OCI-LY7 (cell line): ENCODE measurements at regions not wholly inside any gene's neighbourhood (a gene's known extent, or its start where the extent isn't known, plus 50 kb on each side); places are given as distances from the start of the nearest gene placed in this dataset.

Experiments used
- BruUV-seq: library from RNA; stranded (reverse); fragments of 400-500 nt; replicated peaks from 2 replicates; lab custom pipeline; 2021; lab: Mats Ljungman, UMichigan
- CTCF ChIA-PET: fragments of 300-600 bp; sonication (Branson Sonifier 250); formaldehyde crosslinking; loops from one replicate; lab custom pipeline; 2022; ENCODE audit warnings: antibody characterized with exemption; ENCODE audit not compliant: unreplicated experiment; lab: Charles Lee
- POLR2A ChIA-PET: fragments of 300-600 bp; sonication (Branson Sonifier 250); formaldehyde crosslinking; loops from one replicate; lab custom pipeline; 2022; ENCODE audit warnings: antibody characterized with exemption; lab: Charles Lee
- DNase-seq: peaks from one replicate; pipeline ENCODE4 v3.0.0-alpha.2; 2015; ENCODE audit warnings: low spot score
- H2AFZ ChIP-seq: fragments of 200-600 bp; sonication (generic), shearing (Covaris generic); 2 replicates; pipeline ENCODE4 v1.6.1; 2014; ENCODE audit warnings: mild to moderate bottlenecking, antibody characterized with exemption, low read length, moderate library complexity
- H3K27ac ChIP-seq: fragments of 200-600 bp; sonication (generic); 2 replicates; pipeline ENCODE4 v1.5.1; 2014; ENCODE audit warnings: mixed run types, low read depth, mild to moderate bottlenecking, moderate library complexity, low read length, inconsistent platforms; ENCODE audit not compliant: poor library complexity, severe bottlenecking
- H3K36me3 ChIP-seq: fragments of 200-600 bp; sonication (generic); 2 replicates; pipeline ENCODE4 v1.6.1; 2014; ENCODE audit warnings: mild to moderate bottlenecking, antibody characterized with exemption, low read length, moderate library complexity, mixed read lengths; ENCODE audit not compliant: insufficient read depth
- H3K4me1 ChIP-seq: fragments of 200-600 bp; sonication (generic); 2 replicates; pipeline ENCODE4 v1.5.1; 2014; ENCODE audit warnings: mild to moderate bottlenecking, low read length; ENCODE audit not compliant: insufficient read depth, poor library complexity, severe bottlenecking
- H3K4me2 ChIP-seq: fragments of 200-600 bp; sonication (generic); 2 replicates; pipeline ENCODE4 v1.6.1; 2014; ENCODE audit warnings: mild to moderate bottlenecking, low read length
- H3K4me3 ChIP-seq: fragments of 200-600 bp; sonication (generic); 2 replicates; pipeline ENCODE4 v1.5.1; 2014; ENCODE audit warnings: mild to moderate bottlenecking, low read depth, low read length; ENCODE audit not compliant: poor library complexity, severe bottlenecking
- H3K79me2 ChIP-seq: fragments of 200-600 bp; sonication (generic); 2 replicates; pipeline ENCODE4 v1.6.1; 2016; ENCODE audit warnings: low read depth, mild to moderate bottlenecking, low read length, moderate library complexity, mixed read lengths; ENCODE audit not compliant: insufficient read depth
- H3K9me2 ChIP-seq: fragments of 200-600 bp; sonication (generic); 2 replicates; pipeline ENCODE4 v1.6.1; 2016; ENCODE audit warnings: mild to moderate bottlenecking, low read length, mixed read lengths; ENCODE audit not compliant: insufficient read depth
- H3K9me3 ChIP-seq: fragments of 200-600 bp; sonication (generic); 2 replicates; pipeline ENCODE4 v1.6.1; 2014; ENCODE audit warnings: mild to moderate bottlenecking, mixed run types, low read length, mixed read lengths
- H4K20me1 ChIP-seq: fragments of 200-600 bp; sonication (generic); 2 replicates; pipeline ENCODE4 v1.6.1; 2014; ENCODE audit warnings: mild to moderate bottlenecking, antibody characterized with exemption, low read length, moderate library complexity, mixed read lengths; ENCODE audit not compliant: insufficient read depth
- CTCF ChIP-seq: fragments of 200-600 bp; sonication (generic); conservative IDR thresholded peaks from 2 replicates; pipeline ENCODE4 v1.5.1; 2014; ENCODE audit warnings: mild to moderate bottlenecking, antibody characterized with exemption, low read length, moderate library complexity, mixed read lengths
- EZH2phosphoT487 ChIP-seq: fragments of 200-600 bp; sonication (generic); IDR thresholded peaks from 2 replicates; pipeline ENCODE4 v1.6.1; 2018; ENCODE audit warnings: low read depth, borderline replicate concordance, mild to moderate bottlenecking, mixed run types, antibody characterized with exemption, low read length, moderate library complexity, mixed read lengths
- intact Hi-C: fragments of 100-400 bp; cut with micrococcal nuclease; formaldehyde crosslinking; loops from one replicate; pipeline ENCODE4 v1.10.0; 2022; ENCODE audit not compliant: unreplicated experiment

GRCh38 chr9:82342046-82342445, 353.5 kb downstream of the SPATA31D1 start:
- Histone ChIP-seq H3K4me1 (peaks cover 8% of the 10 kb centered on the region), H3K79me2 (no peaks in the 10 kb centered on the region), H3K27ac (no peak overlapping the region), H3K4me2 (no peak overlapping the region), H2AFZ (no peak overlapping the region), H4K20me1 (no peaks in the 10 kb centered on the region), H3K36me3 (no peaks in the 10 kb centered on the region), H3K4me3 (no peak overlapping the region), H3K9me3 (0 out of 2 replicates have a peak, but pooled peaks cover 4% of the 10 kb centered on the region), H3K9me2 (no peaks in the 10 kb centered on the region)
- no TSS peak for BruUV-seq
- no peak for TF ChIP-seq CTCF
- no peak for TF ChIP-seq EZH2phosphoT487
- DNase-seq = no peak
- POLR2A ChIA-PET = interaction anchor here (0.5 kb wide), 1 partner anchor 1499 kb away, joined by 3 read pairs; no protein-coding TSS in a partner anchor
- intact Hi-C loops = no loop called here
- CTCF ChIA-PET = no interaction called here

GRCh38 chr9:82346040-82346439, 357.5 kb downstream of the SPATA31D1 start:
- no peaks in the 10 kb centered on the region for H3K4me1 ChIP-seq
- no peak overlapping the region for H3K27ac ChIP-seq
- H3K79me2 ChIP-seq = no peaks in the 10 kb centered on the region
- DNase-seq = peak; percentile 9
- H3K9me3 ChIP-seq = 0 out of 2 replicates have a peak, but pooled peaks cover 9% of the 10 kb centered on the region
- ChIA-PET POLR2A (interaction anchor here (0.9 kb wide), 1 partner anchor 10 kb away, joined by 3 read pairs; no protein-coding TSS in a partner anchor), CTCF (no interaction called here)
- no peaks in the 10 kb centered on the region for H3K36me3 ChIP-seq
- no peaks in the 10 kb centered on the region for H4K20me1 ChIP-seq
- BruUV-seq = no TSS peak
- no peaks in the 10 kb centered on the region for H3K9me2 ChIP-seq
- intact Hi-C loops = no loop called here
- H2AFZ ChIP-seq = no peak overlapping the region
- TF ChIP-seq CTCF (no peak), EZH2phosphoT487 (no peak)
- H3K4me3 ChIP-seq = no peak overlapping the region
- H3K4me2 ChIP-seq = no peak overlapping the region

- POLR2A ChIA-PET = no interaction called here
- 0 out of 2 replicates have a peak, but pooled peaks cover 5% of the 10 kb centered on the region for H3K9me3 ChIP-seq
- no peak overlapping the region for H3K4me2 ChIP-seq
- H4K20me1 ChIP-seq = no peaks in the 10 kb centered on the region
- CTCF ChIA-PET = no interaction called here
- no TSS peak for BruUV-seq
- H3K4me3 ChIP-seq = no peak overlapping the region
- TF ChIP-seq CTCF (no peak), EZH2phosphoT487 (no peak)
- no peak for DNase-seq
- no peak overlapping the region for H2AFZ ChIP-seq
- H3K27ac ChIP-seq = no peak overlapping the region
- intact Hi-C loops = no loop called here
- no peaks in the 10 kb centered on the region for H3K79me2 ChIP-seq
- H3K4me1 ChIP-seq = no peaks in the 10 kb centered on the region
- H3K9me2 ChIP-seq = no peaks in the 10 kb centered on the region
- H3K36me3 ChIP-seq = no peaks in the 10 kb centered on the region
Measured at GRCh38 chr9:82353631-82354278, 365.2 kb downstream of the SPATA31D1 start.
